SKM-1 treated with dmso at 0.1 percent for 144 hours (cell line): ENCODE measurements at regions not wholly inside any gene's neighbourhood (a gene's known extent, or its start where the extent isn't known, plus 50 kb on each side); places are given as distances from the start of the nearest gene placed in this dataset.

Experiments used
- DNase-seq: peaks from one replicate; lab custom pipeline; 2025; ENCODE audit not compliant: unreplicated experiment; lab: John Stamatoyannopoulos, UW

DNA sequence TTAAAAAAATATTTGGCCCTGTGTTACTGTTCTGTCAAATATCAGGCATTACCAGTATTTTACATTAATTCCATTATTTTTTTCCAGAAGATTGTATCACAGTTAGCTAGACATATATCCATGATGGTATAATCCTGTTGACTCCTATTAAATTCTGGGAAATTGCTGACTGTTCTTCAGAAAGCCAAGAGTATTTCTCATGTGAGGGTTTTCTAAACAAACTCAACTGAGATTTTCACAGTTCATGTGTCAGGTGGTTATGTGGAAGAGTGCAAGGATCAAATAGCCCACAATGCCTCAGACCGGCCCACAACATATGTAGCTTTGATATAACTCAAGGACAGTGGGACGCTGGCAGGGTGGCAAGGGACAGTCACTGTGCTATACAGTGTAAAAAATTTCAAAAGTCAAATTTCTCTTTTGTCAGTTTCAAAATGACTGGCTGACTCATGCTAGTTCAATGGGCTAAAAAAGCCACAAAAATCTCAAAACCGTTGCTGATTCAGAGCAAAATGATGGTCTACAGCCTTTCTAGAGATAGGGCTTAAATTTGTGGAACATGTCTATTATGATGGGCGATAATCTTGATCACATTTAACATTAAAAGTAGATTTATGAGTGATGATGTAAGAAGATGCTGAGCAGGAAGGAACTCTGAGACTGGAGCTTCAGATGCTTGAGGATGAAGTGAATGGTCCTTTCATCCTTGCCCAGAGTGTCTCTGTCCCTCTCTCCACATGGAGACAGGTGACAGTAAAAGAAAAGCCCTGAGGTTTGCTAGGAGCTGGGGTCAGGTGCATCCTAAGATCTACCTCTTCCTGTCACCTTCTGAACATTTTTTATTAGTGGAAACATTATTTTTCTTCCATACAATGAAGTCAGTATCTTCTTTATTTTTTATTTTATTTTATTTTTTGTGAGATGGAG lies 175.8 kb upstream of the PIEZO2 start:
- no peak for DNase-seq

DNA sequence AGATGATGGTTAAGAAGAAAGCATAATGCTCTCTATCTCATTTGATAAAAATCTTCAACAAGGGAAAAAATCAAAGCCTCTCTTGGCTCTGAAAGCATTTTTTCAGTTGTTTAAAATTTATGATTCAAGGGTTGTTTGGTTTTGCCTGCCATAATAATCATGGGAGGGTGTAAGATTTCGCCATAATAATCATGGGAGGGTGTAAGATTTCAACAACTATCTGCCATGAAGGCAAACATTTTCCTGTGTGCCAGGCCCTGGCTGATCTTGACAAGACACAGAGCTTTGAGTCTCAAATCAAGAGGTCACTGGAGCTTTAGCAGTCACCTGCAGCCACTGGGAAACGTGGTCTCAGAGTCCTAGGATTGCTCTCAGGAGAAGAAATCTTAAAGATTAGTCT lies 175.1 kb upstream of the PIEZO2 start:
- no peak for DNase-seq

DNA sequence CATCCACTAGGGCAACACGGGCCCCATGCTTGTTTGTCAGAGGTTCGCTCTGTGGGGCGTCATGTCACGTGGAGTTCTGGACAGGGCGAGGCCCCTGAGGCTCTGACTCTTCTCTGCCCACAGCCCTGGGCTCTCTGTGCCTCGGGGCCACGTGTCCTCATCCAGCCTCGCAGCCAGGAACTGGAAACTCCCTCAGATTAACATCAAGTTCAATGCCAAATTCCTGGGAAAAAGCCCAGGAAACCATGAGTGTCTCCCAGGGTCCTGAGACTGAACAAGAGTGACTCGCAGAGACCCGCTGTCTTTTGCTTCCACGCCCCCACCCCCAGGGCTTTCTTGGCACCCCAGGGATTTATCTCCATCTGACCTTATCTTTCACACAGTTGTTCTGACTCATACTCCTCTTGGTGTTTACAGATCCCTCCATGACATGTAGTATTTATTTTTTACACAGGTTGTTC lies 174.0 kb upstream of the PIEZO2 start:
- no peak for DNase-seq

DNA sequence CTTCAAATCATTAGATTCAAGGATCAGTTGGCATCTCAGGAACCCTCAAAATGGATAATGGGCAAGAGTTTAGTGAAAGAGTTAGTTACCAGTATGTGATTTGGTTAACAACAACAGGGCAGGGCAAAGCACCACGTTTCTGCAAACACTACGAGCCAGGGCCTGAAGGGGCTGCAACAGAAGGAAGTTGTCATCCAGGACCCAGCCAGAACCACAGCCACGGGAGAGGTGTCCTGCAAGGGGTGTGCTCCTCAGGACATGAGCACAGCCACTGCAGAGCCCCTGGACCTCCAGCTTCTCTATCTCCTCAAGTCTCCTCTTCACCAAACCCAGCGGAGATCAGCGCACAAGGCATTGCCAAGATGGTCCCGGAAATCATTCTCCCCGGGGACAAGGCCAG lies 173.3 kb upstream of the PIEZO2 start:
- no peak for DNase-seq

DNA sequence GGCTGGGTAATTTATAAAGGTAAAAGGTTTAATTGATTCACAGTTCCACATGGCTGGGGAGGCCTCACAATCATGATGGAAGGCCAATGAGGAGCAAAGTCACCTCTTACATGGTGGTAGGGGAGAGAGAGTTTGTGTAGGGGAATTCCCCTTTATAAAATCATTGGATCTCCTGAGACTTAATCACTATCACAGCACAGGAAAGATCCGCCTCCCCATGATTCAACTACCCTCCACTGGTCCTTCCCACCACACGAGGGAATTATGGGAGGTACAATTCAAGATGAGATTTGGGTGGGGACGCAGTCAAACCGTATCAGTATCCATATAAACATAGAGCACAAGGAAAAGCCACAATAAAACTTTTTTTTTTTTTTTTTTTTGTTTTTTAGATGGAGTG lies 172.6 kb upstream of the PIEZO2 start:
- no peak for DNase-seq

DNA sequence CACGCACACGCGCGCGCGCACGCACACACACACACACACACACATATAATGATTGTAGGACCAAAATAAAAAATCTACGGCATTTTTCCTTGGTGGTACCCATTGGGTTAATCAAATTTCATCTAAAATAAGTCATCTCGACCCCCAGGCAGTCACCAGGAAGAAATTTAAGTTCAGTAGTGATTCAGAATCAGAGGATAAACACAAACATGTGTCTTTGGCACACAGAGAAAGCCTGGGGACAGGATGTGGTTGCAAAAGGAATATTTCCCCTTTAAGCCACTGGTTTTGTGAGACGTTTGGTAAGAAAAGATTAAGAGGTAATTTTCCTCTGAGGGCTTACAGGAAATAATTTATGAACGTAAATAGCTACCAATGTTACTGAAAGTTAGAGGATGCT lies 171.6 kb upstream of the PIEZO2 start:
- no peak for DNase-seq

DNA sequence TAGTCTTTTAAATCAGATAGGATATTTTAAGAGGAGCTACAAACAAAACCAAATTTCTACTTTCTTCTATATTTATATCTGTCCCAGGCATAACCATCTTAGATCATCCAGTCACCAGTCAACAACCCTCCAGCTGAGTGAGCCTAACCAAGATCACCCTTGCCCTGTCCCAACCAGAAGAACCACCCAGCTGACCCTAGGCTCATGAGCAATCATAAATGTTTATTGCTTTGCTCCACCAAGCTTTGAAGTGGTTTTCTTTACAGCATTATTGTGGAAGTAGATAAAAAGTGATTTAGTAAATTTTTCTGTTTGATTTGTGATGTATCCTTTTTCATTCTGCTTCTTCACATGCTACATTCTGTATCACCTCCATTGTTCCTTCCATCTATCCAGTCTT lies 167.2 kb upstream of the PIEZO2 start:
- DNase-seq = no peak

DNA sequence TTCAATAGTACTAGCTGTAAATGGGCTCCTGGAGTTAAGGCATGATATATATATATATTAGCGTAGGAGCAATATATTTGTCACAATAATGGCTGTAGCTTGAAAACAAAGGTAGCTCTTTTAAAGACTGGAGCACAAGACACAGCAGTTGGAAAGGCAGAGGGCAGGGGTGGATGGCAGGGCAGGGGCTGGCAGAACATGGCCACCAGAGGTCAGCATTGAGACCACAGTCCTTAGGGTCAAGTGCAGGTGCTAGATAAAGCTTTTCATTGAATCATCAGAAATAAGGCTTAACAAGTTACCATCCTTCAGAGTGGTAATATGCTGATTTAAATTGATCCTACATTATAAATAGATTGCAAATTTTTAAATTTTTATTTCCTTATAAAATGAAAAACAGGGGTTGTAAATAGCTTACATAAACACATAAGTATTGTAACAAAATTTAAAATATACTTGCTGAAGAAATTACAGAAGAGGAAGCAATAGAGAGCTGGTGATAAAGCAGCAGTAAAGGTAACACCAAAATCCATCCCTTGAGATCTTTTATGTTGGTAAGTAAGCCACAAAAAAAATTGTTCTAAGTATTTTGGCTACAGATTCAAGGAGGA lies 161.2 kb upstream of the PIEZO2 start:
- peak; percentile 47 for DNase-seq

DNA sequence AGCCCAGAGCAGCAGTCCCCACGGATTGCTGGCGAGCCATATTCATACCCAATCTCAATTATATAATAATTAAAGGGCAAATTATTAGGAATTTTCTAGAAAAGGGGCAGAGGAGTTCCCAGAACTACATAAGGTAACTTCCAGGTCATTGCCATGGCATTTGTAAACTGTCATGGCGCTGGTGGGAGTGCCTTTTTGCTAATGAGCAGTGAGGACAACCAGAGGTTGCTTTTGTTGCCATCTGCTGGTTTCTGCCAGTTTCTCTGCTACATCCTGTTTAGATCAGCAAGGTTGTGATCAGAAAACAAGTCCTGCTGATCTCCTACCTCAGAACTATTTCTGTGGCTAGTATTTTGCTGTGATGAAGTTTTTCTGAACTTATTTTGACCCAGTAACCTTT lies 159.8 kb upstream of the PIEZO2 start:
- no peak for DNase-seq

DNA sequence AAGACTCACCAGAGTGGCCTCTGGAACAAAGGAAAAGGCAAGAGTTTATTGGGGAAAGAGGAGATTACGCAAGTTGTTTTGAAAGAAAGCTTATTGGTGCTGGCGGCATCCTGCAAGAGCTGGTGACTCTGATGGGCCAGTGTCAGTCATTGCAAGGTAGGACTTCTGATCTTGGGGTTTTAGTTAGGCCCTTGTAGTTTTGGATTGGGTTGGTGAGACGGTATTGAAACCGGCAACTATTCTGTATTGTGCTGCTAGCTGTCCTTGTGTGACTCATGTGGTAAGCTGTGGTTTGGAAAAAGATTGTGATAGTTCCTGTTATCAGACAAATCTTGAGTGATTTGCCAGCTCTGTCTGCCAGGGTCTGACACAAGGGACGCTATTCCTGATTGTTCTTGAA lies 159.1 kb upstream of the PIEZO2 start:
- no peak for DNase-seq

DNA sequence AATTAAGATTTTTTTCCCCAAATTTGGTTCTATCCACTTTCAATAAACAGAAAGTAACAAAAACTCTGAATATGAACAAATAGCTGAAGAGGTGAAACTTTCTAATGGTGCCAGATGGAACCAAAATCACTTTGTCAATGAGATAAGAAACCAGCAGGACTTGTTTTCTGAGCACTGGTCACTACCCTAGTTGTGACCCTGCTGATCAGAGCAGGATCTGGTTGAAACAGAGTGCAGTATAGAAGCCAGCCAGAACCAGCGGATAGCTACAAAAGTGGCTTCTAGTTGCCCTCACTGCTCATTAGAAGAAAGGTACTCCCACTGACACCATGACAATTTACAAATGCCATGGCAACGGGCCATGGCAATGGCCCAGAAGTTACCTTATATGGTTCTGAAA lies 158.3 kb upstream of the PIEZO2 start:
- no peak for DNase-seq

DNA sequence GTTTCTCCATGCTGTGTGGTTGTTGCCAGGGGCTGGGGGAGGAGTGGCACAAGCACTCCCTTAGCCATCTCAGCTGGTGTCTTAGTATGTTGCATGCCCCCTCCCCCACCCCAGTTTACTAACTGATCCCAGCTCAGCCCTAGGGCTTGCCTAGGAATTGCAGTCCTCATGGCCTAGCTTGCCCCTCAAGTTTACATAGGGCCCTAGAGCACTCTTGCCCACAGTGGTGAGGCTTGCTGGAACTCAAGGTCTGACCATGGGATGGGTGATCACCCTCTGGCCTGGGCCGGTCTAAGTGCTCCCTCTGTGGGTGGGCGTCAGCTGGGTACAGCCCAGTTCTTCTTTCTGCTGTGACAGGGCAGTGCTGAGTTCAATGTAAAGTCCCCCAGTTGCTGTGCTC lies 156.1 kb upstream of the PIEZO2 start:
- DNase-seq = no peak

DNA sequence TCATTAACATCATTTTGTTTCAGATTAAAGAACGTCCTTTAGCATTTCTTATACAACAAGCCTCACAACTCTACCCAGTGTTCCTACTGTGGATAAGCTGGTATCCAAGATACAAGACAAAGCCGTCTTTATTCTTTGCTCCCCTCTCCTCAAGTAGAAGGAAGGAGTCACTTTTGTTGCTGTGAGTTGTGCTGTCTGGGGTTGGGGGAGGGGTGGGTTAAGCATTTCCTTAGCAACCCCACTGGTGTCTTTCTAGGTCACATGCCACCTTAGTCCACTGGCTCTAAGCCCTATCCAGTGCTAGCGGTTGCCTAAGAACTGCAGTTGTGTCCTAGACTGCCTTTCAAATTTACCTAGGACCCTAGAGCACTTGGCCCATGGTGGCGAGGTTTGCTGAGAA lies 155.6 kb upstream of the PIEZO2 start:
- DNase-seq = no peak

DNA sequence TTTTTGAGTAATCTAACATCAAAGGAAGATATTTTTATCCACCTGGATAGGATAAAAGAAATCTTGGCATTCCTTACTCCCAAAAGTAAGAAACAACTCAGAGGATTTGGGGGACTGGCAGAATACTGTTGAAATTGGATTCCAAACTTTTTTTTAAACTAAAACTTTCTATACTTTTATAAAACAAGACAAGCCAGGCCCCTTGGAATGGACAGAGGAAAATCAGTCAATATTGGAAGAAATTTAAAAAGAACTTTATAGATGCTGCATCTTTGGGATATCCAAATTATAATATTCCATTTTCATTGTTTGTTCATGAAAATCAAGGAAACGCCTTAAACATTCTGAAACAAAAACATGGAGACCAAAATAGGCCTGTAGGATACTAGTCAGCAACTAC lies 147.6 kb upstream of the PIEZO2 start:
- DNase-seq = no peak

DNA sequence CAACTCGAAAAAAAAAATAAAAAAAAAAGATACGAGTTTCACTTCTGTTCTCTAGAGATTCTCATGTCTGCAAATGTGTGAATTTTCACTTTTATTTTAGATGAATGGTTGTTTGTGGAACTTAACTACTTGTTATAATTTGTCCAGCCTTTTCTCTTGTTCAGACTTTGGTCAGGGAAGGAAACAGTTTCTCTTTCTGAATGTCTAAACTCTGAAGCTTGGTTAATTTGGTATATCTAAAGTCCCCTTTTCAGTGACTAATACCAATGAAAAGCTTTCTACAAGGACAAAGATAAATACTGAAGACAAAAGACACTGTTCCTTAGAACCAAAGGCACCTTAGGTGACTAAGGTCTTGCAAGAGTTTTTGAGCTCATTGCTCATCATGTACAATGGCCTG lies 144.4 kb upstream of the PIEZO2 start:
- DNase-seq = no peak

DNA sequence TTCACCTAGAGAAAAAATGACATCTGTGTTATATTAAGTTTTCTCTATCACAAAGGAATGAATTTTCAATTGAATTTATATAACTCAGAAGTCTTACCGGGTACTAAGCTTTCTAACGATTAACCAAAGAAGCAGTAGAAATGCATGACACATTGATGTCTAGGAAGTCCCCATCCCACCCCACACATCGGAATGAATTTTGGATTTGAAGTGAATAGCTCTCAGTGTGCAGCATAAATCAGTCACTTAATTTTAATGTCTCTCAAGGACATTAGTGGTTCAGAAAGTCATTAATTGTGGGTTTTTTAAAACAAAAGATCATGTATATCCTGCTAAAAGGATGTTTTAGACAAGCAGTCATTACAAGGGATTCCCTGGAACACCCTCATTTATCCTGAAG lies 141.4 kb upstream of the PIEZO2 start:
- no peak for DNase-seq

DNA sequence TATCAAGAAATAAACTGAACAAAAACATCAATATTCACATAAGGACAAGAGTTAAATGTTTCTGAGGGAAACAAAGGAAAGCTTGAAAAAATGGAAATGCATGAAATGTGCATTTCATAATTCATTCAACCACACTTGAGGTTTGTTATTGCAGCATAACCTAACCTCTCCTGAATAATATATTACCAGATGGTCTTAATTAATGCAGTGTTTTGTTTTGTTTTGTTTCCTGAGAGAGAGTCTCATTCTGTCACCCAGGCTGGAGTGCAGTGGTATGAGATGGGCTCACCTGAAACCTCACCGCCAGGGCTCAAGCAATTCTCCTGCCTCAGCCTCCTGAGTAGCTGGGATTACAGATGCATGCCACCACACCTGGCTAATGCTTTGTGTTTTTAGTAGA lies 139.9 kb upstream of the PIEZO2 start:
- DNase-seq = no peak

DNA sequence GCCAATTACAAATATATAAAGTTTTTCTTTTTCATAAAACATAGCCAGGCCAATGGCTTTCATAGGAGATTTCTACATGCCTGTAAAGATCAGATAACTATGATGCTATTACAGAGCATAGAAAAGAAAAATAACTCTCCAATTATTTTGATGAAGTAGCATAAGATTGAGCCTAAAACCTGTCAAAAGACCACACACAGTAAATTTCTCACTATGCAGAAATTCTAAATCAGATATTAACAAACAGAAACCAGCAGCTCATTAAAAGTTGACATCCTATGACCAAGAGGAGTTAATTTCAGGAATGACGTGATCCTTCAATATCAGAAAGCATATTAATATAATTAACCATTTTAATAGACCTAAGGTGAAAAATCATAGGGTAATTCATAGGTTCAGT lies 139.0 kb upstream of the PIEZO2 start:
- DNase-seq = no peak

DNA sequence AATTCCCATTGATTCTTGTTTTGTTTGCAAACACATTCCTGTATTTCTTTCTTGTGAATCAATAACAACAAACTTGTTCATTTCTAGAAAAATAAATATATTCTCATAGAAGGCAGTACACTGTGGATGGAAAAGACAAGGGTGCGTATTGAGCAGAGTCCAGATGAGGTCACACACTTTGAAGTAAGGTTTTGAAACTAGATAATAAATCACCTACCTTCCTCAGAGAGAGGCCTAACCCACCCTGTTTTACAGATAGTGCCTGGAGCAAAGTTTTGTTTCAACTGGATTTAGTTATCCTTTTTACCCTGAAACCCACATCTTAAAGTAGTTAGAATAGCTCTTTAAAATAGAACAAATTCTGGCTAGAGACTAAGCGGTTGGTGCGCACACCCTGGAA lies 137.1 kb upstream of the PIEZO2 start:
- DNase-seq = no peak

DNA sequence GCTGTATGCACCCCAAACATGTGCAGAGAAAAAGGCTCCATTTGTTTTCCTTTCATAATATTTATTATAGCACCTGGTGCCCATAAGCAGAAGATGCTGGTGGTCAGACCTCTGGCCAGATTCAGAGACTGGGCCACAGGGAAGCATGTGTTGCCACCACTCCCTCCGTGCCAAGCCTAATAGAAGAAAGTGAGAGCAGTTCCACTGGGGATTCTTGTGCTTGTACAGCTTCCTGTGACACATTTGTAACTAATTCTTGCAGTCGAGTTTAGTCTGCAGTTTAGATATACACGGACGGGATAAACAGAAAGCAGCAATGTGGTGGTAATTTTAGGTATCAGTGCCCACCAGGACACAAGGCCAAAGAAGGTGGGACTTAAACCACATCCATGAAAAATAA lies 135.4 kb upstream of the PIEZO2 start:
- no peak for DNase-seq

DNA sequence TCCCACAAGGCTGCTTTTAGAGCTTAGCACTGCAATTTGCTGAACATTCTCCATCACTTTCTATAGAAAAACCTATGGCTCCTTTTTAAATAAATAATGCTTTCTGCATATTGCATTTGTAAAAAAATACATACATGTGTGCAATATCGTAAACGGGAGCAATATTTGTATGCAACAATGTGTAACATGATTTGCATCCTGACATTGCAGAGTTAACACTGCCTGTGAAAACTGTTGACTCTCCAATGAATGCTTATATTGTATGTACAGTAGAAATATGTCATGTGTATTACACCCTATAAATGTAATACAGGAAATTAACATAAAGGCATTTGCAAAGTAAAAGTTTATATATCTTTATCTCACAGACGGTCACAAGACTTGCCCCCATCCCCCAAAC lies 135.0 kb upstream of the PIEZO2 start:
- no peak for DNase-seq

DNA sequence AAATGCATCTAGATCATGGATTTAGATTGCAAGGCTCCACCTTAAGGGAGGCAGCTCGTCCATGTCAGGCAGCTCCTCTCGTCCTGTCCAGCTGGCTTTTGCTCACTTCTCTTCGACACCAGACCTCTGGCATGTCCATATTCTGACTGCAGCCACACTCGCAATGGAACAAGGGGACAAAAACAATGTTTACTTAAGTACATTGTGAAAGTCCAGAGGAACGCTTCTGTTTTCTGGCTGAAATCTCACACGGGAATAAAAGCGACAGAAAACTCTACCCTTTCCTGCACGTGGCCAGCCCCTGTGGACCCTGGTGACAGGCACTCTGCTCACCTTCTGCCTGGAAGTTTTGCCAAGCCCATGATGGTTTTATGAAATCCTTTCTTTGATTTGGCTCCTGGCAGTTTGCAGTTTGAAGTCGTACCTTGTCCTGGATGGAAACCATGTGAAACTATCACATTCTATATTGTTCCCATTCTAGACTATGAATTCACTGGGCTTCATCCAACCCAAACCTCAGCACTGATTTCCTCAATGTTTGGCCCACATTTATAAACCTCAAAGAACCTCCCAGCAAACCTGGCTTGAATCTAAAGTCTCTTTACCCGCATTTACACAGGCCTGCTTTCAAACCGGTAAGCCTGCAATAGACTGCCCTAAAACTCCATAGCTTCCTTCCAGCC lies 134.3 kb upstream of the PIEZO2 start:
- no peak for DNase-seq
